ENCODE measurements at regions not wholly inside any gene's neighbourhood (a gene's known extent, or its start where the extent isn't known, plus 50 kb on each side); places are given as distances from the start of the nearest gene placed in this dataset.

GRCh38 chr10:108597031-108597430 lies 1326.3 kb downstream of the XPNPEP1 start:
- CTCF ChIA-PET = no interaction called here
- Histone ChIP-seq H3K36me3 (ENCODE audit: low read depth) (no peaks in the 10 kb centered on the region), H3K79me2 (ENCODE audit: low read depth) (no peaks in the 10 kb centered on the region), H3K9me2 (ENCODE audit: insufficient read depth) (no peaks in the 10 kb centered on the region), H3K4me2 (no peak overlapping the region), H3K27me3 (ENCODE audit: insufficient read depth, low read depth) (no peaks in the 10 kb centered on the region), H3K4me3 (no peak overlapping the region), H3K27ac (no peak overlapping the region), H2AFZ (no peak overlapping the region), H3K4me1 (replicated peaks; ENCODE audit: insufficient read depth) (no peaks in the 10 kb centered on the region), H4K20me1 (ENCODE audit: insufficient read depth) (no peaks in the 10 kb centered on the region), H3F3A (ENCODE audit: insufficient read depth, low read depth) (no peaks in the 10 kb centered on the region), H3K9me3 (ENCODE audit: insufficient read depth, low read depth) (no peaks in the 10 kb centered on the region)
- no TSS peak for BruUV-seq (replicated peaks)
- POLR2A ChIA-PET (ENCODE audit: unreplicated experiment) = no interaction called here
- DNase-seq = no peak
- no peak for TF ChIP-seq EZH2 (IDR thresholded peaks at IDR 0.05; ENCODE audit: low read depth)
- TF ChIP-seq CTCF (conservative IDR thresholded peaks at IDR 0.05) = no peak
- intact Hi-C loops (cut with micrococcal nuclease; ENCODE audit: unreplicated experiment) = no loop called here

- DNase-seq = no peak
- intact Hi-C loops (cut with micrococcal nuclease; ENCODE audit: unreplicated experiment) = no loop called here
- no TSS peak for BruUV-seq (replicated peaks)
- H3K4me2 ChIP-seq = no peak overlapping the region
- H3K27ac ChIP-seq = no peak overlapping the region
- H4K20me1 ChIP-seq (ENCODE audit: insufficient read depth) = no peaks in the 10 kb centered on the region
- no peak overlapping the region for H3K4me3 ChIP-seq
- H3K36me3 ChIP-seq (ENCODE audit: low read depth) = no peaks in the 10 kb centered on the region
- no peaks in the 10 kb centered on the region for H3K9me2 ChIP-seq (ENCODE audit: insufficient read depth)
- H3K27me3 ChIP-seq (ENCODE audit: insufficient read depth, low read depth) = no peaks in the 10 kb centered on the region
- TF ChIP-seq CTCF (conservative IDR thresholded peaks at IDR 0.05) = no peak
- TF ChIP-seq EZH2 (IDR thresholded peaks at IDR 0.05; ENCODE audit: low read depth) = no peak
- no peaks in the 10 kb centered on the region for H3F3A ChIP-seq (ENCODE audit: insufficient read depth, low read depth)
- H3K9me3 ChIP-seq (ENCODE audit: insufficient read depth, low read depth) = no peaks in the 10 kb centered on the region
- H3K4me1 ChIP-seq (replicated peaks; ENCODE audit: insufficient read depth) = no peaks in the 10 kb centered on the region
- H2AFZ ChIP-seq = no peak overlapping the region
- ChIA-PET CTCF (no interaction called here), POLR2A (ENCODE audit: unreplicated experiment) (no interaction called here)
- H3K79me2 ChIP-seq (ENCODE audit: low read depth) = no peaks in the 10 kb centered on the region
These were observed 1330.4 kb downstream of the XPNPEP1 start for GRCh38 chr10:108592956-108593355.

- no peaks in the 10 kb centered on the region for H3F3A ChIP-seq (ENCODE audit: insufficient read depth, low read depth)
- CTCF ChIA-PET = no interaction called here
- no peaks in the 10 kb centered on the region for H4K20me1 ChIP-seq (ENCODE audit: insufficient read depth)
- no peak overlapping the region for H2AFZ ChIP-seq
- intact Hi-C loops (cut with micrococcal nuclease; ENCODE audit: unreplicated experiment) = no loop called here
- H3K79me2 ChIP-seq (ENCODE audit: low read depth) = no peaks in the 10 kb centered on the region
- H3K4me3 ChIP-seq = no peak overlapping the region
- H3K4me1 ChIP-seq (replicated peaks; ENCODE audit: insufficient read depth) = no peaks in the 10 kb centered on the region
- no TSS peak for BruUV-seq (replicated peaks)
- TF ChIP-seq EZH2 (IDR thresholded peaks at IDR 0.05; ENCODE audit: low read depth) (no peak), CTCF (conservative IDR thresholded peaks at IDR 0.05) (no peak)
- no peaks in the 10 kb centered on the region for H3K36me3 ChIP-seq (ENCODE audit: low read depth)
- H3K9me3 ChIP-seq (ENCODE audit: insufficient read depth, low read depth) = no peaks in the 10 kb centered on the region
- no peak for DNase-seq
- H3K4me2 ChIP-seq = no peak overlapping the region
- POLR2A ChIA-PET (ENCODE audit: unreplicated experiment) = no interaction called here
- no peak overlapping the region for H3K27ac ChIP-seq
- no peaks in the 10 kb centered on the region for H3K27me3 ChIP-seq (ENCODE audit: insufficient read depth, low read depth)
- H3K9me2 ChIP-seq (ENCODE audit: insufficient read depth) = no peaks in the 10 kb centered on the region
These were observed 1331.9 kb downstream of the XPNPEP1 start for GRCh38 chr10:108591417-108591816.

Measured in PC-9 (cell line).